Stomach smooth muscle (tissue), 2 donors: ENCODE measurements at regions not wholly inside any gene's neighbourhood (a gene's known extent, or its start where the extent isn't known, plus 50 kb on each side); places are given as distances from the start of the nearest gene placed in this dataset.

Experiments
- H3K27ac ChIP-seq: one replicate; pipeline ENCODE4 v1.7.0; 2013; ENCODE audit warnings: mild to moderate bottlenecking, low read length, inconsistent platforms
- H3K27me3 ChIP-seq, 2 donors: one replicate each; pipeline ENCODE4 v1.7.0; 2013; ENCODE audit warnings: low read length in 2 of 2; ENCODE audit not compliant: insufficient read depth in 2 of 2, control insufficient read depth in 1 of 2
- H3K36me3 ChIP-seq, 2 donors: one replicate each; pipeline ENCODE4 v1.7.0; 2013; ENCODE audit warnings: low read length in 2 of 2; ENCODE audit not compliant: control insufficient read depth in 2 of 2, insufficient read depth in 2 of 2
- H3K4me1 ChIP-seq: one replicate; pipeline ENCODE4 v1.7.0; 2013; ENCODE audit warnings: low read length; ENCODE audit not compliant: control insufficient read depth, insufficient read depth
- H3K4me3 ChIP-seq, 2 donors: one replicate each; pipeline ENCODE4 v1.7.0; 2013; ENCODE audit warnings: low read length in 2 of 2
- H3K9ac ChIP-seq, 2 donors: one replicate each; pipeline ENCODE4 v1.7.0; 2013; ENCODE audit warnings: low read length in 2 of 2, mild to moderate bottlenecking in 1 of 2
- H3K9me3 ChIP-seq, 2 donors: one replicate each; pipeline ENCODE4 v1.7.0; 2013; ENCODE audit warnings: low read length in 2 of 2; ENCODE audit not compliant: control insufficient read depth in 2 of 2
- donor health status: healthy.
- donor health status: Pancreatic carcinoma.

- H3K9me3 ChIP-seq: no peaks in the 10 kb centered on the region
- H3K4me1 ChIP-seq: no peaks in the 10 kb centered on the region
- H3K4me3 ChIP-seq: no peak overlapping the region
- H3K27ac ChIP-seq: no peak overlapping the region
- no peaks in the 10 kb centered on the region for H3K27me3 ChIP-seq
- H3K9ac ChIP-seq: no peak overlapping the region
- H3K36me3 ChIP-seq: no peaks in the 10 kb centered on the region
Observed at GRCh38 chr2:147353072-147353381, 491.8 kb upstream of the ACVR2A start.

GRCh38 chr2:147352264-147353071 lies 492.4 kb upstream of the ACVR2A start:
- no peaks in the 10 kb centered on the region for H3K27me3 ChIP-seq
- H3K9ac ChIP-seq: no peak overlapping the region
- H3K4me1 ChIP-seq: no peaks in the 10 kb centered on the region
- no peaks in the 10 kb centered on the region for H3K9me3 ChIP-seq
- H3K36me3 ChIP-seq: no peaks in the 10 kb centered on the region
- no peak overlapping the region for H3K4me3 ChIP-seq
- no peak overlapping the region for H3K27ac ChIP-seq

- no peak overlapping the region for H3K4me3 ChIP-seq
- H3K9me3 ChIP-seq: no peaks in the 10 kb centered on the region
- no peaks in the 10 kb centered on the region for H3K4me1 ChIP-seq
- no peak overlapping the region for H3K27ac ChIP-seq
- no peaks in the 10 kb centered on the region for H3K27me3 ChIP-seq
- no peak overlapping the region for H3K9ac ChIP-seq
- H3K36me3 ChIP-seq: no peaks in the 10 kb centered on the region
Observed at GRCh38 chr2:147351784-147352183, 493.0 kb upstream of the ACVR2A start.

GRCh38 chr2:147348931-147349555 lies 495.8 kb upstream of the ACVR2A start:
- H3K4me1 ChIP-seq: no peaks in the 10 kb centered on the region
- no peaks in the 10 kb centered on the region for H3K27me3 ChIP-seq
- H3K9me3 ChIP-seq: peaks cover 4 to 6% of the 10 kb centered on the region in 2 donors
- no peak overlapping the region for H3K27ac ChIP-seq
- no peak overlapping the region for H3K4me3 ChIP-seq
- H3K36me3 ChIP-seq: no peaks in the 10 kb centered on the region
- H3K9ac ChIP-seq: no peak overlapping the region

GRCh38 chr2:147346142-147346541 lies 498.7 kb upstream of the ACVR2A start:
- Histone ChIP-seq H3K4me3 (no peak overlapping the region), H3K9ac (no peak overlapping the region), H3K27me3 (no peaks in the 10 kb centered on the region), H3K27ac (no peak overlapping the region), H3K4me1 (no peaks in the 10 kb centered on the region), H3K9me3 (peaks cover 4 to 6% of the 10 kb centered on the region in 2 donors), H3K36me3 (no peaks in the 10 kb centered on the region)

GRCh38 chr2:147345246-147345645 lies 499.6 kb upstream of the ACVR2A start:
- H3K9ac ChIP-seq: no peak overlapping the region
- peaks cover 4 to 6% of the 10 kb centered on the region in 2 donors for H3K9me3 ChIP-seq
- H3K27ac ChIP-seq: no peak overlapping the region
- H3K27me3 ChIP-seq: no peaks in the 10 kb centered on the region
- no peaks in the 10 kb centered on the region for H3K4me1 ChIP-seq
- H3K4me3 ChIP-seq: no peak overlapping the region
- H3K36me3 ChIP-seq: no peaks in the 10 kb centered on the region

GRCh38 chr2:147342329-147342728 lies 502.5 kb upstream of the ACVR2A start:
- Histone ChIP-seq H3K27me3 (no peaks in the 10 kb centered on the region), H3K27ac (no peak overlapping the region), H3K4me1 (no peaks in the 10 kb centered on the region), H3K9me3 (peaks cover 4 to 6% of the 10 kb centered on the region in 2 donors), H3K4me3 (no peak overlapping the region), H3K36me3 (no peaks in the 10 kb centered on the region), H3K9ac (no peak overlapping the region)

- H3K36me3 ChIP-seq: no peaks in the 10 kb centered on the region
- no peak overlapping the region for H3K4me3 ChIP-seq
- H3K27me3 ChIP-seq: no peaks in the 10 kb centered on the region
- H3K9ac ChIP-seq: no peak overlapping the region
- H3K27ac ChIP-seq: no peak overlapping the region
- peaks cover 0 to 2% of the 10 kb centered on the region in 2 donors for H3K9me3 ChIP-seq
- H3K4me1 ChIP-seq: no peaks in the 10 kb centered on the region
Observed at GRCh38 chr2:147331790-147332419, 512.9 kb upstream of the ACVR2A start.

GRCh38 chr2:147330925-147331324 lies 513.9 kb upstream of the ACVR2A start:
- H3K4me3 ChIP-seq: no peak overlapping the region
- H3K4me1 ChIP-seq: no peaks in the 10 kb centered on the region
- H3K9me3 ChIP-seq: peaks cover 0 to 2% of the 10 kb centered on the region in 2 donors
- H3K27ac ChIP-seq: no peak overlapping the region
- H3K9ac ChIP-seq: no peak overlapping the region
- H3K27me3 ChIP-seq: no peaks in the 10 kb centered on the region
- H3K36me3 ChIP-seq: no peaks in the 10 kb centered on the region

- no peaks in the 10 kb centered on the region for H3K4me1 ChIP-seq
- H3K4me3 ChIP-seq: no peak overlapping the region
- no peaks in the 10 kb centered on the region for H3K9me3 ChIP-seq
- no peak overlapping the region for H3K27ac ChIP-seq
- no peak overlapping the region for H3K9ac ChIP-seq
- no peaks in the 10 kb centered on the region for H3K27me3 ChIP-seq
- H3K36me3 ChIP-seq: no peaks in the 10 kb centered on the region
Observed at GRCh38 chr2:147327613-147328012, 517.2 kb upstream of the ACVR2A start.

GRCh38 chr2:147325990-147326389 lies 518.8 kb upstream of the ACVR2A start:
- no peaks in the 10 kb centered on the region for H3K9me3 ChIP-seq
- no peak overlapping the region for H3K4me3 ChIP-seq
- no peak overlapping the region for H3K9ac ChIP-seq
- H3K27me3 ChIP-seq: no peaks in the 10 kb centered on the region
- no peaks in the 10 kb centered on the region for H3K4me1 ChIP-seq
- no peaks in the 10 kb centered on the region for H3K36me3 ChIP-seq
- H3K27ac ChIP-seq: no peak overlapping the region
